WTC11 (cell line): ENCODE measurements at regions not wholly inside any gene's neighbourhood (a gene's known extent, or its start where the extent isn't known, plus 50 kb on each side); places are given as distances from the start of the nearest gene placed in this dataset.

Experiments used
- ATAC-seq: fragments of 200-7000 bp; cut with Tn5 transposase; 2 replicates; pipeline ENCODE4 v1.10.0; 2021; ENCODE audit warnings: mild to moderate bottlenecking, moderate library complexity
- CTCF ChIA-PET: fragments of 300-600 bp; sonication (Branson Sonifier 250); formaldehyde crosslinking; loops from one replicate; lab custom pipeline; 2021; ENCODE audit warnings: antibody characterized with exemption; lab: Charles Lee
- POLR2A ChIA-PET: fragments of 350-600 bp; sonication (Branson Sonifier 250); formaldehyde crosslinking; loops from one replicate; lab custom pipeline; 2021; ENCODE audit warnings: antibody characterized with exemption; lab: Charles Lee
- DNase-seq: peaks from one replicate; pipeline ENCODE4 v3.0.0; 2021; ENCODE audit warnings: low spot score
- H3K27ac Mint-ChIP-seq: 2 replicates; pipeline ENCODE4 v1.8.0; 2021; ENCODE audit warnings: mixed read lengths
- H3K27me3 Mint-ChIP-seq: 2 replicates; pipeline ENCODE4 v1.8.0; 2021; ENCODE audit warnings: low read depth, mild to moderate bottlenecking, moderate library complexity, mixed read lengths
- H3K36me3 Mint-ChIP-seq: 2 replicates; pipeline ENCODE4 v1.8.0; 2021; ENCODE audit warnings: mixed read lengths
- H3K4me1 Mint-ChIP-seq: 2 replicates; pipeline ENCODE4 v1.8.0; 2022; ENCODE audit warnings: mixed read lengths
- H3K4me3 Mint-ChIP-seq: 2 replicates; pipeline ENCODE4 v1.8.0; 2021; ENCODE audit warnings: mild to moderate bottlenecking, moderate library complexity, mixed read lengths
- H3K9me3 Mint-ChIP-seq: 2 replicates; pipeline ENCODE4 v1.8.0; 2021; ENCODE audit warnings: mixed read lengths
- CREB1 ChIP-seq: sonication (generic); formaldehyde crosslinking; IDR thresholded peaks from 2 replicates; pipeline ENCODE4 v1.8.0; 2023; ENCODE audit warnings: mild to moderate bottlenecking, missing genetic modification reagents
- FOXJ3 ChIP-seq: sonication (generic); formaldehyde crosslinking; IDR thresholded peaks from 2 replicates; pipeline ENCODE4 v1.9.0; 2021; ENCODE audit warnings: missing genetic modification reagents, mild to moderate bottlenecking, borderline replicate concordance
- FOXK1 ChIP-seq: sonication (generic); formaldehyde crosslinking; IDR thresholded peaks from 2 replicates; pipeline ENCODE4 v1.8.0; 2022; ENCODE audit warnings: mild to moderate bottlenecking, moderate library complexity, missing genetic modification reagents
- FOXP1 ChIP-seq: sonication (generic); formaldehyde crosslinking; IDR thresholded peaks from 2 replicates; pipeline ENCODE4 v1.8.0; 2022; ENCODE audit warnings: missing genetic modification reagents, mild to moderate bottlenecking, moderate library complexity, borderline replicate concordance
- MAX ChIP-seq: sonication (generic); formaldehyde crosslinking; IDR thresholded peaks from 2 replicates; pipeline ENCODE4 v1.8.0; 2022; ENCODE audit warnings: mild to moderate bottlenecking, missing genetic modification reagents
- NFE2L1 ChIP-seq: sonication (generic); formaldehyde crosslinking; IDR thresholded peaks from 2 replicates; pipeline ENCODE4 v1.8.1; 2023; ENCODE audit warnings: missing genetic modification reagents
- NR3C1 ChIP-seq: sonication (generic); formaldehyde crosslinking; conservative IDR thresholded peaks from 2 replicates; pipeline ENCODE4 v1.8.1; 2023; ENCODE audit warnings: low read depth, mild to moderate bottlenecking, missing genetic modification reagents
- OVOL2 ChIP-seq: fragments of 250-450 bp; sonication (Bioruptor Pico); IDR thresholded peaks from 2 replicates; pipeline ENCODE4 v1.9.0; 2021; ENCODE audit warnings: mild to moderate bottlenecking, borderline replicate concordance
- USF2 ChIP-seq: sonication (generic); formaldehyde crosslinking; IDR thresholded peaks from 2 replicates; pipeline ENCODE4 v1.8.1; 2023; ENCODE audit warnings: mild to moderate bottlenecking, missing genetic modification reagents, moderate library complexity
- ZNF281 ChIP-seq: sonication (generic); formaldehyde crosslinking; IDR thresholded peaks from 2 replicates; pipeline ENCODE4 v1.8.0; 2023; ENCODE audit warnings: mild to moderate bottlenecking, missing genetic modification reagents
- ZNF396 ChIP-seq: fragments of 250-450 bp; sonication (Bioruptor Pico); IDR thresholded peaks from 2 replicates; pipeline ENCODE4 v1.8.0; 2021; ENCODE audit warnings: mild to moderate bottlenecking, moderate library complexity, borderline replicate concordance
- ZNF423 ChIP-seq: fragments of 250-450 bp; sonication (Bioruptor Pico); IDR thresholded peaks from 2 replicates; pipeline ENCODE4 v2.1.2; 2022; ENCODE audit warnings: mild to moderate bottlenecking, moderate library complexity
- ZNF532 ChIP-seq: fragments of 250-450 bp; sonication (Bioruptor Pico); IDR thresholded peaks from 2 replicates; pipeline ENCODE4 v1.9.0; 2021; ENCODE audit warnings: mild to moderate bottlenecking, borderline replicate concordance
- ZNF671 ChIP-seq: fragments of 250-450 bp; sonication (Bioruptor Pico); IDR thresholded peaks from 2 replicates; pipeline ENCODE4 v1.8.0; 2021; ENCODE audit warnings: mild to moderate bottlenecking
- ZSCAN18 ChIP-seq: fragments of 250-450 bp; sonication (Bioruptor Pico); IDR thresholded peaks from 2 replicates; pipeline ENCODE4 v2.1.2; 2022; ENCODE audit warnings: mild to moderate bottlenecking, moderate library complexity
- TF ChIP-seq, protein P1 (sequence below): sonication (generic); formaldehyde crosslinking; IDR thresholded peaks from 2 replicates; pipeline ENCODE4 v1.8.1; 2023; ENCODE audit warnings: mild to moderate bottlenecking, missing genetic modification reagents
- TF ChIP-seq, protein P2 (sequence below): sonication (generic); formaldehyde crosslinking; IDR thresholded peaks from 2 replicates; pipeline ENCODE4 v1.8.1; 2022; ENCODE audit warnings: mild to moderate bottlenecking, moderate library complexity, missing genetic modification reagents
- TF ChIP-seq, protein P3 (sequence below): sonication (generic); formaldehyde crosslinking; IDR thresholded peaks from 2 replicates; pipeline ENCODE4 v1.8.0; 2022; ENCODE audit warnings: mild to moderate bottlenecking, missing genetic modification reagents
- TF ChIP-seq, protein P4 (sequence below): fragments of 250-450 bp; sonication (Bioruptor Pico); IDR thresholded peaks from 2 replicates; pipeline ENCODE4 v1.9.0; 2021; ENCODE audit warnings: moderate library complexity, mild to moderate bottlenecking, inconsistent platforms, borderline replicate concordance

DNA sequence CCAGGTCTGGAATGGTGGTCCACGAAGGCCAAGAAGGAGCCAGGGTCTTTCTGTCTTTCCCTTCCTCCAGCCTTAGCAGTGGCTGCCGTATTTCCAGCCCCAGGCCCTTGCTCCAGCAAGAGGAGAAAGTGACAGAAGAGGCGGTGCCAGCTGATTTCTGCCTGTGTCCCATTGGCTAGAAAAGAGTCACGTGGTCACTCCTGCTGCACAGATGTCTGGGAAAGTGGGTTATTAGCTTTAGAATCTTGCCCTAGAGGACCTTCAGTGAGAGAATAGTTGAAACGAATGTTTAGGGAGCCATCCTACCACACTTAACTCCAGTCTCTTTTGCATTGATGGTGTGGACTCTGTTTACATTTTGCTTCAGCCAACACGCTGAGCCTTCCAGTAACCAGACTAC lies 99.3 kb upstream of the BCOR start:
- no peaks in the 10 kb centered on the region for H3K27me3 Mint-ChIP-seq
- DNase-seq (no peak), ATAC-seq (no peak)
- no peak overlapping the region for H3K4me3 Mint-ChIP-seq
- H3K27ac Mint-ChIP-seq = no peak overlapping the region
- H3K9me3 Mint-ChIP-seq = no peaks in the 10 kb centered on the region
- H3K4me1 Mint-ChIP-seq = no peaks in the 10 kb centered on the region
- ChIA-PET POLR2A (interaction anchor here (0.5 kb wide), 1 partner anchor 677 kb away, joined by 4 read pairs; no protein-coding TSS in a partner anchor), CTCF (no interaction called here)
- no peak for TF ChIP-seq CREB1 (CRISPR knock-in tag)
- no peak for TF ChIP-seq FOXJ3 (CRISPR knock-in tag)
- TF ChIP-seq USF2 (CRISPR knock-in tag) = peak; percentile 43; the same call in 1 of the 2 replicates
- H3K36me3 Mint-ChIP-seq = no peaks in the 10 kb centered on the region

- Mint-ChIP-seq H3K9me3 (no peaks in the 10 kb centered on the region), H3K27ac (no peak overlapping the region)
- ATAC-seq = no peak
- TF ChIP-seq ZNF532 (CRISPR knock-in tag) (no peak), ZNF423 (CRISPR knock-in tag) (no peak), FOXP1 (CRISPR knock-in tag) (no peak), NFE2L1 (CRISPR knock-in tag) (no peak), MAX (CRISPR knock-in tag) (no peak), ZNF396 (CRISPR knock-in tag) (no peak), ZNF281 (CRISPR knock-in tag) (no peak), ZSCAN18 (no peak), NR3C1 (CRISPR knock-in tag) (no peak), USF2 (CRISPR knock-in tag) (no peak), FOXK1 (CRISPR knock-in tag) (no peak), ZNF671 (no peak), OVOL2 (no peak)
- TF ChIP-seq, protein P1, sequence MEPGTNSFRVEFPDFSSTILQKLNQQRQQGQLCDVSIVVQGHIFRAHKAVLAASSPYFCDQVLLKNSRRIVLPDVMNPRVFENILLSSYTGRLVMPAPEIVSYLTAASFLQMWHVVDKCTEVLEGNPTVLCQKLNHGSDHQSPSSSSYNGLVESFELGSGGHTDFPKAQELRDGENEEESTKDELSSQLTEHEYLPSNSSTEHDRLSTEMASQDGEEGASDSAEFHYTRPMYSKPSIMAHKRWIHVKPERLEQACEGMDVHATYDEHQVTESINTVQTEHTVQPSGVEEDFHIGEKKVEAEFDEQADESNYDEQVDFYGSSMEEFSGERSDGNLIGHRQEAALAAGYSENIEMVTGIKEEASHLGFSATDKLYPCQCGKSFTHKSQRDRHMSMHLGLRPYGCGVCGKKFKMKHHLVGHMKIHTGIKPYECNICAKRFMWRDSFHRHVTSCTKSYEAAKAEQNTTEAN (CRISPR knock-in tag) = no peak
- TF ChIP-seq, protein P2, sequence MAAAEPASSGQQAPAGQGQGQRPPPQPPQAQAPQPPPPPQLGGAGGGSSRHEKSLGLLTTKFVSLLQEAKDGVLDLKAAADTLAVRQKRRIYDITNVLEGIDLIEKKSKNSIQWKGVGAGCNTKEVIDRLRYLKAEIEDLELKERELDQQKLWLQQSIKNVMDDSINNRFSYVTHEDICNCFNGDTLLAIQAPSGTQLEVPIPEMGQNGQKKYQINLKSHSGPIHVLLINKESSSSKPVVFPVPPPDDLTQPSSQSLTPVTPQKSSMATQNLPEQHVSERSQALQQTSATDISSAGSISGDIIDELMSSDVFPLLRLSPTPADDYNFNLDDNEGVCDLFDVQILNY (CRISPR knock-in tag) = no peak
- TF ChIP-seq, protein P3, sequence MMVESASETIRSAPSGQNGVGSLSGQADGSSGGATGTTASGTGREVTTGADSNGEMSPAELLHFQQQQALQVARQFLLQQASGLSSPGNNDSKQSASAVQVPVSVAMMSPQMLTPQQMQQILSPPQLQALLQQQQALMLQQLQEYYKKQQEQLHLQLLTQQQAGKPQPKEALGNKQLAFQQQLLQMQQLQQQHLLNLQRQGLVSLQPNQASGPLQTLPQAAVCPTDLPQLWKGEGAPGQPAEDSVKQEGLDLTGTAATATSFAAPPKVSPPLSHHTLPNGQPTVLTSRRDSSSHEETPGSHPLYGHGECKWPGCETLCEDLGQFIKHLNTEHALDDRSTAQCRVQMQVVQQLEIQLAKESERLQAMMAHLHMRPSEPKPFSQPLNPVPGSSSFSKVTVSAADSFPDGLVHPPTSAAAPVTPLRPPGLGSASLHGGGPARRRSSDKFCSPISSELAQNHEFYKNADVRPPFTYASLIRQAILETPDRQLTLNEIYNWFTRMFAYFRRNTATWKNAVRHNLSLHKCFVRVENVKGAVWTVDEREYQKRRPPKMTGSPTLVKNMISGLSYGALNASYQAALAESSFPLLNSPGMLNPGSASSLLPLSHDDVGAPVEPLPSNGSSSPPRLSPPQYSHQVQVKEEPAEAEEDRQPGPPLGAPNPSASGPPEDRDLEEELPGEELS (CRISPR knock-in tag) = no peak
- TF ChIP-seq, protein P4, sequence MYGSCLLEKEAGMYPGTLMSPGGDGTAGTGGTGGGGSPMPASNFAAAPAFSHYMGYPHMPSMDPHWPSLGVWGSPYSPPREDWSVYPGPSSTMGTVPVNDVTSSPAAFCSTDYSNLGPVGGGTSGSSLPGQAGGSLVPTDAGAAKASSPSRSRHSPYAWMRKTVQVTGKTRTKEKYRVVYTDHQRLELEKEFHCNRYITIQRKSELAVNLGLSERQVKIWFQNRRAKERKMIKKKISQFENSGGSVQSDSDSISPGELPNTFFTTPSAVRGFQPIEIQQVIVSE = no peak
Measured at GRCh38 chrX:40195368-40195767, 97.6 kb upstream of the BCOR start.

More at GRCh38 chrX:40195368-40195767, 97.6 kb upstream of the BCOR start:
- no peak for DNase-seq
- Mint-ChIP-seq H3K4me3 (no peak overlapping the region), H3K36me3 (no peaks in the 10 kb centered on the region), H3K27me3 (no peaks in the 10 kb centered on the region), H3K4me1 (no peaks in the 10 kb centered on the region)
- ChIA-PET CTCF (no interaction called here), POLR2A (no interaction called here)
